HFFc6 (cell line): ENCODE measurements at regions not wholly inside any gene's neighbourhood (a gene's known extent, or its start where the extent isn't known, plus 50 kb on each side); places are given as distances from the start of the nearest gene placed in this dataset.

Experiments
- DNase-seq: peaks from one replicate; pipeline ENCODE4 v3.0.0-alpha.2; 2018
- H3K27ac Mint-ChIP-seq: 2 replicates; pipeline ENCODE4 v1.8.0; 2020; ENCODE audit warnings: mild to moderate bottlenecking, mixed read lengths
- H3K27me3 Mint-ChIP-seq: 2 replicates; pipeline ENCODE4 v1.8.0; 2021; ENCODE audit warnings: mild to moderate bottlenecking, moderate library complexity, mixed read lengths; ENCODE audit not compliant: insufficient read depth
- H3K36me3 Mint-ChIP-seq: 2 replicates; pipeline ENCODE4 v1.8.0; 2021; ENCODE audit warnings: low read depth, mixed read lengths
- H3K4me1 Mint-ChIP-seq: 2 replicates; pipeline ENCODE4 v1.8.0; 2020; ENCODE audit warnings: low read depth, mixed read lengths
- H3K4me3 Mint-ChIP-seq: 2 replicates; pipeline ENCODE4 v1.8.0; 2020; ENCODE audit warnings: mild to moderate bottlenecking, moderate library complexity, mixed read lengths
- H3K9me3 Mint-ChIP-seq: 2 replicates; pipeline ENCODE4 v1.8.0; 2020; ENCODE audit warnings: mild to moderate bottlenecking, mixed read lengths
- TF ChIP-seq, protein P1 (sequence below): fragments of 200-600 bp; sonication (generic); IDR thresholded peaks from 2 replicates; pipeline ENCODE4 v1.5.0; 2021; ENCODE audit warnings: antibody characterized with exemption, mild to moderate bottlenecking

DNA sequence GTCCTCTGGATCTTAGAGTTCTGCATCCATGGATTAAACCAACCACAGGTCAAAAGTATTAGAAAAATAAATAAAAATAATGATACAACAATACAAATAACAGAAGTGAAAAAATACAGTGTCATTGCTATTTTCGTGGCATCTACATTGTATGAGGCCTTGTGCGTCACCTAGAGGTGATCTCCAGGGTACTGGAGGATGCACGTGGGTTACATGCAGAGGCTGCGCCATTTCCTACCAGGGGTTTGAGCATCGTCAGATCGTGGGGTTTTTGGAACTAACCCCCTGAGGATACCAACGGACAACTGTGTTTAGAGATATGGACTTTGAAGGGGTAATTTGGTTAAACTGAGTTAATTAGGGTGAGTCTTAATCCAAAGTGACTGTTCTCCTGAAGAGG is 224.7 kb downstream of the ENGASE start:
- Mint-ChIP-seq H3K27ac (no peak overlapping the region), H3K36me3 (no peaks in the 10 kb centered on the region), H3K4me1 (no peaks in the 10 kb centered on the region), H3K27me3 (peaks cover 35% of the 10 kb centered on the region), H3K9me3 (no peaks in the 10 kb centered on the region), H3K4me3 (no peak overlapping the region)
- TF ChIP-seq, protein P1, sequence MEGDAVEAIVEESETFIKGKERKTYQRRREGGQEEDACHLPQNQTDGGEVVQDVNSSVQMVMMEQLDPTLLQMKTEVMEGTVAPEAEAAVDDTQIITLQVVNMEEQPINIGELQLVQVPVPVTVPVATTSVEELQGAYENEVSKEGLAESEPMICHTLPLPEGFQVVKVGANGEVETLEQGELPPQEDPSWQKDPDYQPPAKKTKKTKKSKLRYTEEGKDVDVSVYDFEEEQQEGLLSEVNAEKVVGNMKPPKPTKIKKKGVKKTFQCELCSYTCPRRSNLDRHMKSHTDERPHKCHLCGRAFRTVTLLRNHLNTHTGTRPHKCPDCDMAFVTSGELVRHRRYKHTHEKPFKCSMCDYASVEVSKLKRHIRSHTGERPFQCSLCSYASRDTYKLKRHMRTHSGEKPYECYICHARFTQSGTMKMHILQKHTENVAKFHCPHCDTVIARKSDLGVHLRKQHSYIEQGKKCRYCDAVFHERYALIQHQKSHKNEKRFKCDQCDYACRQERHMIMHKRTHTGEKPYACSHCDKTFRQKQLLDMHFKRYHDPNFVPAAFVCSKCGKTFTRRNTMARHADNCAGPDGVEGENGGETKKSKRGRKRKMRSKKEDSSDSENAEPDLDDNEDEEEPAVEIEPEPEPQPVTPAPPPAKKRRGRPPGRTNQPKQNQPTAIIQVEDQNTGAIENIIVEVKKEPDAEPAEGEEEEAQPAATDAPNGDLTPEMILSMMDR = no peak
- DNase-seq = no peak

GRCh38 chr17:79298799-79299198 is 224.2 kb downstream of the ENGASE start:
- no peak overlapping the region for H3K4me3 Mint-ChIP-seq
- H3K4me1 Mint-ChIP-seq = no peaks in the 10 kb centered on the region
- TF ChIP-seq, protein P1 = no peak
- no peaks in the 10 kb centered on the region for H3K36me3 Mint-ChIP-seq
- H3K27ac Mint-ChIP-seq = no peak overlapping the region
- peaks cover 34% of the 10 kb centered on the region for H3K27me3 Mint-ChIP-seq
- no peaks in the 10 kb centered on the region for H3K9me3 Mint-ChIP-seq
- no peak for DNase-seq

DNA sequence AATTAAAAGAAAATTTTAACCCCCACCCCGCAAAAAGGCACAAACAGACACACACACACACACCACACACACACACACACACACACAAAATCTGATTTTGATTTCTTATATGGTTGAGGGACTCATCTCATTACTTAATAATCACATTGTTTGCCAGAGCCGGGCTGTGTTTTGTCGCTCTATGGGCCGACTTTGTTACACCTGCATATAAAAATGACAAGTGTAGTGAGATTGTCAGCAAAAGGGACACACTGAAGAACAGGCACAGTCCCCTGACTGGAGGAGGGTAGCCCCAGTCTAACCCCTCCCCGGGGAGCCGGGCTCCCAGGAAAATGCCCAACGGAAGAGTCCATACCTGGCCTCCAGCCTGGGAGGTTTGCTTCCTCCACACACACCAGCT is 221.6 kb downstream of the ENGASE start:
- no peaks in the 10 kb centered on the region for H3K4me1 Mint-ChIP-seq
- TF ChIP-seq, protein P1 = no peak
- DNase-seq = no peak
- H3K4me3 Mint-ChIP-seq = no peak overlapping the region
- H3K36me3 Mint-ChIP-seq = no peaks in the 10 kb centered on the region
- H3K9me3 Mint-ChIP-seq = no peaks in the 10 kb centered on the region
- H3K27ac Mint-ChIP-seq = no peak overlapping the region
- H3K27me3 Mint-ChIP-seq = peaks cover 21% of the 10 kb centered on the region

GRCh38 chr17:79295307-79295706 is 220.7 kb downstream of the ENGASE start:
- Mint-ChIP-seq H3K27ac (no peak overlapping the region), H3K4me3 (no peak overlapping the region), H3K4me1 (no peaks in the 10 kb centered on the region), H3K9me3 (no peaks in the 10 kb centered on the region), H3K36me3 (no peaks in the 10 kb centered on the region), H3K27me3 (peaks cover 18% of the 10 kb centered on the region)
- no peak for DNase-seq
- TF ChIP-seq, protein P1 = no peak

- Mint-ChIP-seq H3K27me3 (peaks cover 21% of the 10 kb centered on the region), H3K4me1 (no peaks in the 10 kb centered on the region)
Measured at GRCh38 chr17:79294459-79295071, 219.9 kb downstream of the ENGASE start.

More at GRCh38 chr17:79294459-79295071, 219.9 kb downstream of the ENGASE start:
- H3K9me3 Mint-ChIP-seq = no peaks in the 10 kb centered on the region
- no peaks in the 10 kb centered on the region for H3K36me3 Mint-ChIP-seq
- H3K4me3 Mint-ChIP-seq = no peak overlapping the region
- TF ChIP-seq, protein P1 = no peak
- H3K27ac Mint-ChIP-seq = no peak overlapping the region
- no peak for DNase-seq
